ENCODE measurements at regions not wholly inside any gene's neighbourhood (a gene's known extent, or its start where the extent isn't known, plus 50 kb on each side); places are given as distances from the start of the nearest gene placed in this dataset.
"Not testable (repeated sequence)": the region's sequence is repeated elsewhere in the genome, so short reads cannot be mapped to it uniquely, and the experiment has no call there.

GRCh38 chr13:33340631-33341030 lies 55.1 kb upstream of the STARD13 start:
- DNase-seq (ENCODE audit: low spot score) = no peak

GRCh38 chr13:33341861-33342452 lies 56.4 kb upstream of the STARD13 start:
- no peak for DNase-seq (ENCODE audit: low spot score)

- DNase-seq (ENCODE audit: low spot score) = no peak
Measured at GRCh38 chr13:33345842-33346241, 60.3 kb upstream of the STARD13 start.

- DNase-seq (ENCODE audit: low spot score) = no peak
Measured at GRCh38 chr13:33347861-33348260, 62.3 kb upstream of the STARD13 start.

- DNase-seq (ENCODE audit: low spot score) = peak; percentile 49
Measured at GRCh38 chr13:33348366-33348765, 62.8 kb upstream of the STARD13 start.

GRCh38 chr13:33349288-33349985 lies 63.9 kb upstream of the STARD13 start:
- no peak for DNase-seq (ENCODE audit: low spot score)

- DNase-seq (ENCODE audit: low spot score) = peak; percentile 18
Measured at GRCh38 chr13:33349986-33350826, 64.7 kb upstream of the STARD13 start.

GRCh38 chr13:33351319-33351718 lies 65.8 kb upstream of the STARD13 start:
- peak; percentile 26 for DNase-seq (ENCODE audit: low spot score)

GRCh38 chr13:33352041-33352440 lies 66.5 kb upstream of the STARD13 start:
- DNase-seq (ENCODE audit: low spot score) = no peak

- no peak for DNase-seq (ENCODE audit: low spot score)
Measured at GRCh38 chr13:33352526-33352925, 67.0 kb upstream of the STARD13 start.

- DNase-seq (ENCODE audit: low spot score) = no peak
Measured at GRCh38 chr13:33353210-33353609, 67.7 kb upstream of the STARD13 start.

- DNase-seq (ENCODE audit: low spot score) = no peak
Measured at GRCh38 chr13:33353646-33354045, 68.1 kb upstream of the STARD13 start.

- DNase-seq (ENCODE audit: low spot score) = no peak
Measured at GRCh38 chr13:33355201-33355895, 69.8 kb upstream of the STARD13 start.

- not testable (repeated sequence) for DNase-seq (ENCODE audit: low spot score)
Measured at GRCh38 chr13:33358076-33358475, 72.5 kb upstream of the STARD13 start.

GRCh38 chr13:33362986-33363727 lies 77.6 kb upstream of the STARD13 start:
- DNase-seq (ENCODE audit: low spot score) = no peak

GRCh38 chr13:33364192-33364591 lies 78.6 kb upstream of the STARD13 start:
- no peak for DNase-seq (ENCODE audit: low spot score)

- no peak for DNase-seq (ENCODE audit: low spot score)
Measured at GRCh38 chr13:33366469-33367062, 81.0 kb upstream of the STARD13 start.

- DNase-seq (ENCODE audit: low spot score) = no peak
Measured at GRCh38 chr13:33367171-33367895, 81.8 kb upstream of the STARD13 start.

- no peak for DNase-seq (ENCODE audit: low spot score)
Measured at GRCh38 chr13:33367926-33368325, 82.4 kb upstream of the STARD13 start.

- DNase-seq (ENCODE audit: low spot score) = no peak
Measured at GRCh38 chr13:33369073-33369472, 83.5 kb upstream of the STARD13 start.

Data from A172 (cell line).